Tibial nerve (tissue), 3 donors: ENCODE measurements at regions not wholly inside any gene's neighbourhood (a gene's known extent, or its start where the extent isn't known, plus 50 kb on each side); places are given as distances from the start of the nearest gene placed in this dataset.

Experiments
- POLR2A ChIP-seq, 2 donors: fragments of 450-650 bp; IDR thresholded peaks; one replicate each; pipeline ENCODE4 v1.6.1; 2017; ENCODE audit warnings: antibody characterized with exemption in 2 of 2, mild to moderate bottlenecking in 2 of 2, moderate library complexity in 2 of 2
- TF ChIP-seq, protein P1 (sequence below), 5 experiments: fragments of 200-600 bp in 3 of 5; fragments of 450-650 bp in 2 of 5; sonication (generic) in 3 of 5; IDR thresholded peaks; one replicate each; pipeline ENCODE4 v1.5.1; 2016 to 2019; ENCODE audit warnings: antibody characterized with exemption in 5 of 5, mild to moderate bottlenecking in 3 of 5, moderate library complexity in 2 of 5

DNA sequence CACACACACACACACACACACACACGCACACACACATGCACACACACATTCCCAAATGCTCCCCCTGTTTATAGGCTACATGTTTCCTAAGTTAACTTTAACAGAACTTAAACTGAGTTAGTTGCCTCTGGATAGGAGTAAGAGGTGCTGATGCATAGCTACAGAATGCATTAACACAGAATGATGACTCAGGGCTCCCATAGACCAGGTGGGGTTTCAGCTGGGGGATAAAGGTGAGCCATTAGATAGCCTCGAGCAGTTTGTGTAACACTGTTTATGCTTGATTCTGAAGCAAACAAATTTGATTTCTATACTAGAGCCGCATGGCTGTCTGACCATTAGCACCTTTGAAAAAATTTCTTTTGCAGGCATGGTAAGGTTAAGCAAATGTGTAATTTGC lies 741.0 kb downstream of the PLCL1 start:
- TF ChIP-seq, protein P1, sequence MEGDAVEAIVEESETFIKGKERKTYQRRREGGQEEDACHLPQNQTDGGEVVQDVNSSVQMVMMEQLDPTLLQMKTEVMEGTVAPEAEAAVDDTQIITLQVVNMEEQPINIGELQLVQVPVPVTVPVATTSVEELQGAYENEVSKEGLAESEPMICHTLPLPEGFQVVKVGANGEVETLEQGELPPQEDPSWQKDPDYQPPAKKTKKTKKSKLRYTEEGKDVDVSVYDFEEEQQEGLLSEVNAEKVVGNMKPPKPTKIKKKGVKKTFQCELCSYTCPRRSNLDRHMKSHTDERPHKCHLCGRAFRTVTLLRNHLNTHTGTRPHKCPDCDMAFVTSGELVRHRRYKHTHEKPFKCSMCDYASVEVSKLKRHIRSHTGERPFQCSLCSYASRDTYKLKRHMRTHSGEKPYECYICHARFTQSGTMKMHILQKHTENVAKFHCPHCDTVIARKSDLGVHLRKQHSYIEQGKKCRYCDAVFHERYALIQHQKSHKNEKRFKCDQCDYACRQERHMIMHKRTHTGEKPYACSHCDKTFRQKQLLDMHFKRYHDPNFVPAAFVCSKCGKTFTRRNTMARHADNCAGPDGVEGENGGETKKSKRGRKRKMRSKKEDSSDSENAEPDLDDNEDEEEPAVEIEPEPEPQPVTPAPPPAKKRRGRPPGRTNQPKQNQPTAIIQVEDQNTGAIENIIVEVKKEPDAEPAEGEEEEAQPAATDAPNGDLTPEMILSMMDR (IDR thresholded peaks at IDR 0.05): no peak
- no peak for TF ChIP-seq POLR2A (IDR thresholded peaks at IDR 0.05)
